PFSK-1 (cell line): ENCODE measurements at regions not wholly inside any gene's neighbourhood (a gene's known extent, or its start where the extent isn't known, plus 50 kb on each side); places are given as distances from the start of the nearest gene placed in this dataset.

Experiments used
- FOXP2 ChIP-seq: optimal IDR thresholded peaks from 2 replicates; pipeline ENCODE3; 2011; ENCODE audit warnings: borderline replicate concordance, control low read depth, inconsistent platforms; ENCODE audit not compliant: insufficient read depth; ENCODE audit errors: extremely low read length, extremely low read depth
- POLR2AphosphoS5 ChIP-seq: IDR thresholded peaks from 2 replicates; pipeline ENCODE4 v1.6.1; 2012; ENCODE audit warnings: low read depth, mild to moderate bottlenecking, control low read depth, low read length, moderate library complexity
- REST ChIP-seq, 2 experiments: IDR thresholded peaks; 2 replicates each; pipeline versions ENCODE4 v1.6.1 to v1.8.0; 2011 to 2012; ENCODE audit warnings: low read depth in 2 of 2, low read length in 2 of 2, control low read depth in 1 of 2, inconsistent platforms in 1 of 2, mild to moderate bottlenecking in 1 of 2, moderate library complexity in 1 of 2; ENCODE audit not compliant: insufficient read depth in 1 of 2
- SIN3A ChIP-seq: IDR thresholded peaks from 2 replicates; pipeline ENCODE4 v1.6.1; 2012; ENCODE audit warnings: mild to moderate bottlenecking, low read length, moderate library complexity, borderline replicate concordance; ENCODE audit not compliant: insufficient read depth
- TAF1 ChIP-seq: IDR thresholded peaks from 2 replicates; pipeline ENCODE4 v1.6.1; 2012; ENCODE audit warnings: low read length, control low read depth, borderline replicate concordance; ENCODE audit not compliant: insufficient read depth

GRCh38 chr9:27671636-27672035, 98.4 kb upstream of the C9orf72 start:
- TF ChIP-seq TAF1 (no peak), REST (IDR thresholded peaks at IDR 0.05; ENCODE audit: insufficient read depth in 1 of 2, low read depth in 2 of 2, low read length in 2 of 2) (no peak), FOXP2 (no peak), SIN3A (no peak), POLR2AphosphoS5 (no peak)

- no peak for TF ChIP-seq TAF1
- no peak for TF ChIP-seq POLR2AphosphoS5
- TF ChIP-seq SIN3A, result no peak
- no peak for TF ChIP-seq FOXP2
- no peak for TF ChIP-seq REST (IDR thresholded peaks at IDR 0.05; ENCODE audit: insufficient read depth in 1 of 2, low read depth in 2 of 2, low read length in 2 of 2)
Measured at GRCh38 chr9:27672718-27673117, 99.4 kb upstream of the C9orf72 start.

- TF ChIP-seq REST (IDR thresholded peaks at IDR 0.05; ENCODE audit: insufficient read depth in 1 of 2, low read depth in 2 of 2, low read length in 2 of 2) (no peak), SIN3A (no peak), POLR2AphosphoS5 (no peak), TAF1 (no peak), FOXP2 (no peak)
Measured at GRCh38 chr9:27673641-27674040, 100.4 kb upstream of the C9orf72 start.

- no peak for TF ChIP-seq SIN3A
- no peak for TF ChIP-seq POLR2AphosphoS5
- no peak for TF ChIP-seq FOXP2
- no peak for TF ChIP-seq TAF1
- no peak for TF ChIP-seq REST (IDR thresholded peaks at IDR 0.05; ENCODE audit: insufficient read depth in 1 of 2, low read depth in 2 of 2, low read length in 2 of 2)
Measured at GRCh38 chr9:27675354-27675753, 102.1 kb upstream of the C9orf72 start.

- no peak for TF ChIP-seq REST (IDR thresholded peaks at IDR 0.05; ENCODE audit: insufficient read depth in 1 of 2, low read depth in 2 of 2, low read length in 2 of 2)
- TF ChIP-seq TAF1, result no peak
- no peak for TF ChIP-seq FOXP2
- no peak for TF ChIP-seq POLR2AphosphoS5
- TF ChIP-seq SIN3A, result no peak
Measured at GRCh38 chr9:27676827-27677226, 103.5 kb upstream of the C9orf72 start.
